Right lobe of liver (tissue), 6 donors: ENCODE measurements at regions not wholly inside any gene's neighbourhood (a gene's known extent, or its start where the extent isn't known, plus 50 kb on each side); places are given as distances from the start of the nearest gene placed in this dataset.

Source experiments
- ATAC-seq, 4 donors: fragments of 200-7000 bp; cut with Tn5 transposase; one replicate each; pipeline ENCODE4 v1.9.1; 2020; ENCODE audit warnings: mild to moderate bottlenecking in 4 of 4, moderate library complexity in 4 of 4
- DNase-seq, 3 donors: peaks; one replicate each; pipeline ENCODE4 v3.0.0-alpha.2; 2020
- H3K27ac ChIP-seq, 3 donors: fragments of 200-600 bp; one replicate each; pipeline ENCODE4 v1.8.0; 2022
- H3K27me3 ChIP-seq, 2 donors: fragments of 200-600 bp; one replicate each; pipeline ENCODE4 v1.8.0; 2022
- H3K36me3 ChIP-seq, 4 donors: fragments of 200-600 bp; sonication (generic) in 1 of 4; one replicate each; pipeline versions ENCODE4 v1.5.1 to v1.8.0; 2017 to 2022; ENCODE audit warnings: control low read depth in 1 of 4
- H3K4me1 ChIP-seq, 4 donors: fragments of 200-600 bp; sonication (generic) in 1 of 4; one replicate each; pipeline versions ENCODE4 v1.5.1 to v1.8.0; 2017 to 2022; ENCODE audit warnings: control low read depth in 1 of 4
- H3K4me3 ChIP-seq, 3 donors: fragments of 200-600 bp; one replicate each; pipeline ENCODE4 v1.8.0; 2022
- H3K9me3 ChIP-seq, 4 donors: fragments of 200-600 bp; sonication (generic) in 1 of 4; one replicate each; pipeline versions ENCODE4 v1.5.1 to v1.8.0; 2017 to 2022; ENCODE audit warnings: control low read depth in 1 of 4
- CTCF ChIP-seq, 4 donors: fragments of 200-600 bp in 3 of 4; fragments of 450-650 bp in 1 of 4; IDR thresholded peaks; one replicate each; pipeline versions ENCODE4 v1.5.1 to v1.8.0; 2016 to 2022; ENCODE audit warnings: antibody characterized with exemption in 4 of 4, mild to moderate bottlenecking in 2 of 4
- POLR2A ChIP-seq: fragments of 450-650 bp; IDR thresholded peaks from one replicate; pipeline ENCODE4 v1.6.1; 2017; ENCODE audit warnings: antibody characterized with exemption, mild to moderate bottlenecking
- WGBS: methylation state at CpG from one replicate; pipeline ENCODE4 v1.1.6; 2018; ENCODE audit warnings: low coverage, low lambda C conversion rate; ENCODE audit not compliant: insufficient coverage; ENCODE audit errors: missing lambda C conversion rate; 5-methylcytosine and 5-hydroxymethylcytosine counted together
- intact Hi-C, 2 donors: fragments of 100-400 bp; cut with DNase I; formaldehyde crosslinking; loops; one replicate each; pipeline versions ENCODE4 v1.11.2 to v1.14.1; 2022
- donor health status: DM: no; HTN: yes; CAD: no.
- donor health status: DM: no; HTN: no; CAD: no.
- donor health status: DM: no; HTN: no; CAD: no.
- donor health status: DM: no; HTN: yes; CAD: no.
- donor health status: DM: no; HTN: yes; CAD: no.

- no peak overlapping the region for H3K27ac ChIP-seq
- ATAC-seq = no peak
- no peak for TF ChIP-seq POLR2A
- TF ChIP-seq CTCF (IDR thresholded peaks at IDR 0.05) = no peak
- no peaks in the 10 kb centered on the region for H3K9me3 ChIP-seq
- H3K27me3 ChIP-seq = no peaks in the 10 kb centered on the region
- WGBS = 76% methylated on average over 2 of the region's 2 CpGs
- no peaks in the 10 kb centered on the region for H3K4me1 ChIP-seq
- H3K4me3 ChIP-seq = no peak overlapping the region
- DNase-seq = no peak
- intact Hi-C loops = no loop called here
- H3K36me3 ChIP-seq = no peaks in the 10 kb centered on the region
Measured at GRCh38 chr4:177952723-177953122, 510.5 kb upstream of the AGA start.

DNA sequence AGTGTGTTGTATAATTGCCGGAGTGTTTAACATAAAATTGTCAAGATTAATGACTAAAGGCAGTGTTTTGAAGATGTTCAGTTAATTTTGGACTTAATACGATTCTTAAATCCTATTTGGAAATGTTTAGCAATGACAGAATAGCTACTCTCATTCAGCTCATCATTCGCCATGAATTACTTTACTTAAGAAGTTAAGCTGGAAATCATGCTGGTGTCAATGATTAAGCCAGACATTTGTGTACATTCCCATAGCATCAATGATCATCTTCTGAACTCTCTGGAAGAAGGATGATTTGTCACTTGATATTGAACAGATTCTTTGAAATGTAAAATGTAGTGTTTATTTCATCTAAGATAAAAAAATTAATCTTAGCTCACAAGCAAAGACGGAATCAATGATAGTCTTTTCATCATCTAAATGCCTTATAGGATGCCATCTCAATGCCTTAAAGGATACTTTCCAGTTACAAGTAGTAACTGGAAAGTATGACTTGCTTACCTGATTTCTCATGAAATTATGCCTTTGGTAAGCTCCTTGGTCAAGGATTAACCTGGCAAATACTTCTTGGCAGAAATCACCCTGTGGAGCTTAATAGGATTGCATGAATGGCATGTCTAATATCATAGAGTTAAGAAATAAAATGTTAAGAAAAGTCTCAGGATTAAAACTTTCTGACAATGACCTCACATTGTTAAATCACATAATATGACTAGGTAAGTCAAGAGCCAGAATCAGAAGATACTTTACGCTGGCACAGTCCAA lies 515.5 kb upstream of the AGA start:
- Histone ChIP-seq H3K4me1 (no peaks in the 10 kb centered on the region), H3K36me3 (no peaks in the 10 kb centered on the region), H3K9me3 (no peaks in the 10 kb centered on the region), H3K27ac (no peak overlapping the region), H3K27me3 (no peaks in the 10 kb centered on the region), H3K4me3 (no peak overlapping the region)
- TF ChIP-seq POLR2A (no peak), CTCF (IDR thresholded peaks at IDR 0.05) (no peak)
- no peak for ATAC-seq
- WGBS = 57% methylated on average over 5 of the region's 5 CpGs
- intact Hi-C loops = no loop called here
- DNase-seq = no peak

- intact Hi-C loops = no loop called here
- DNase-seq (no peak), ATAC-seq (no peak)
- Histone ChIP-seq H3K27ac (no peak overlapping the region), H3K4me1 (no peaks in the 10 kb centered on the region), H3K27me3 (no peaks in the 10 kb centered on the region), H3K36me3 (no peaks in the 10 kb centered on the region), H3K4me3 (no peak overlapping the region), H3K9me3 (no peaks in the 10 kb centered on the region)
- 64% methylated on average over 2 of the region's 2 CpGs for WGBS
- TF ChIP-seq CTCF (IDR thresholded peaks at IDR 0.05) (no peak), POLR2A (no peak)
Measured at GRCh38 chr4:177960566-177960965, 518.3 kb upstream of the AGA start.

GRCh38 chr4:177961761-177962380 lies 519.6 kb upstream of the AGA start:
- TF ChIP-seq POLR2A (no peak), CTCF (IDR thresholded peaks at IDR 0.05) (no peak)
- no peaks in the 10 kb centered on the region for H3K9me3 ChIP-seq
- no peaks in the 10 kb centered on the region for H3K4me1 ChIP-seq
- intact Hi-C loops = no loop called here
- H3K27ac ChIP-seq = no peak overlapping the region
- no peaks in the 10 kb centered on the region for H3K36me3 ChIP-seq
- ATAC-seq = no peak
- no peak for DNase-seq
- H3K27me3 ChIP-seq = no peaks in the 10 kb centered on the region
- H3K4me3 ChIP-seq = no peak overlapping the region
- WGBS = 74% methylated on average over 2 of the region's 2 CpGs
